Hepatocyte (in vitro differentiated cells): ENCODE measurements at regions not wholly inside any gene's neighbourhood (a gene's known extent, or its start where the extent isn't known, plus 50 kb on each side); places are given as distances from the start of the nearest gene placed in this dataset.

ENCODE experiments used
- EZH2 ChIP-seq: fragments of 200-600 bp; sonication (generic); IDR thresholded peaks from 2 replicates; pipeline ENCODE4 v1.6.1; 2016; ENCODE audit warnings: antibody characterized with exemption, mild to moderate bottlenecking, borderline replicate concordance
- TF ChIP-seq, protein P1 (sequence below): fragments of 200-600 bp; sonication (generic); IDR thresholded peaks from 2 replicates; pipeline ENCODE4 v1.5.1; 2016; ENCODE audit warnings: antibody characterized with exemption, mild to moderate bottlenecking; ENCODE audit not compliant: poor library complexity

DNA sequence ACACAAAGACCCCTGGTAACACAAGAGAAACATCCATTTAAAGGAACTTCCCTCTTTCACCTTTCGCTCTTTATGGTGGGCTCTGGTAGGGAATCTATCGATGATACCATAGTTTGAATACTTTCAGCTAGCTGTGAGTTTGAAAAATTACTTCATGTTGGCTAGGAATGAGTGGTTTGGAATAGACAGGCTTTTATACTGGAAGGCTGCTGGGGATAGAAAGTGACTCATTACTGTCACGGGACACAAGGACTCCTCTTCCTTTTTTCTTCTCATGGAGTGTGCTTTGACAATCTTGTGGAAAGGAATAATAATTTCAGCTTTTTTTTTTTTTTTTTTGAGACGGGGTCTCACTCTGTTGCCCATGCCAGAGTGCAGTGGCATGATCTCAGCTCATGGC is 76.9 kb downstream of the CYB561 start:
- TF ChIP-seq, protein P1, sequence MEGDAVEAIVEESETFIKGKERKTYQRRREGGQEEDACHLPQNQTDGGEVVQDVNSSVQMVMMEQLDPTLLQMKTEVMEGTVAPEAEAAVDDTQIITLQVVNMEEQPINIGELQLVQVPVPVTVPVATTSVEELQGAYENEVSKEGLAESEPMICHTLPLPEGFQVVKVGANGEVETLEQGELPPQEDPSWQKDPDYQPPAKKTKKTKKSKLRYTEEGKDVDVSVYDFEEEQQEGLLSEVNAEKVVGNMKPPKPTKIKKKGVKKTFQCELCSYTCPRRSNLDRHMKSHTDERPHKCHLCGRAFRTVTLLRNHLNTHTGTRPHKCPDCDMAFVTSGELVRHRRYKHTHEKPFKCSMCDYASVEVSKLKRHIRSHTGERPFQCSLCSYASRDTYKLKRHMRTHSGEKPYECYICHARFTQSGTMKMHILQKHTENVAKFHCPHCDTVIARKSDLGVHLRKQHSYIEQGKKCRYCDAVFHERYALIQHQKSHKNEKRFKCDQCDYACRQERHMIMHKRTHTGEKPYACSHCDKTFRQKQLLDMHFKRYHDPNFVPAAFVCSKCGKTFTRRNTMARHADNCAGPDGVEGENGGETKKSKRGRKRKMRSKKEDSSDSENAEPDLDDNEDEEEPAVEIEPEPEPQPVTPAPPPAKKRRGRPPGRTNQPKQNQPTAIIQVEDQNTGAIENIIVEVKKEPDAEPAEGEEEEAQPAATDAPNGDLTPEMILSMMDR, result no peak
- no peak for TF ChIP-seq EZH2
